Astrocyte of the spinal cord (primary cell): ENCODE measurements at regions not wholly inside any gene's neighbourhood (a gene's known extent, or its start where the extent isn't known, plus 50 kb on each side); places are given as distances from the start of the nearest gene placed in this dataset.

ENCODE experiments used
- DNase-seq: peaks from one replicate; pipeline ENCODE4 v3.0.0; 2011; ENCODE audit warnings: low read depth, low spot score
- H3K4me3 ChIP-seq: 2 replicates; pipeline ENCODE4 v1.5.1; 2011; ENCODE audit warnings: low read depth, mild to moderate bottlenecking, low read length, moderate library complexity
- in situ Hi-C: cut with HindIII; loops from 2 replicates; pipeline ENCODE4 v1.10.0; 2017; ENCODE audit warnings: low sequenced_read_pairs
- TF ChIP-seq, protein P1 (sequence below): IDR thresholded peaks from 2 replicates; pipeline ENCODE4 v1.5.1; 2012; ENCODE audit warnings: low read depth, mild to moderate bottlenecking, low read length, inconsistent platforms

DNA sequence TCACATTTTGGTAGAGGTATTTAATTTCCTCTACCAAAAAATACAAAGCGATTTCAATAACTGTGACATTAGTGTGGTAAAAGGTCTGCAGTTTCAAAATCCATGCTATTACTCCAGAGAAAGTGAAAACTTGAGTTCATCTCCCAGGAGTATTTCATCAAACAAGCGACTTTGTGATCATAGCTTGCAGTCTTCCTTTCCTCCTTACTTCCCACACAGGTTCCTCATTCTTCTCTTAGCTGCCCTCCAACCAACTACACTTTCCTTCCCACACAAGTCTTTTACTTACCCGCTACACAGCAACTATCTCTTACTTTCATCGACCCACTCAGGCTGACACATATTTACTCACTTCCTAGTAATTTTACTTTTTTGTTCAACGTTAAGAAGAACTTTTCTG, 413.4 kb upstream of the USP15 start:
- no peak for DNase-seq
- TF ChIP-seq, protein P1, sequence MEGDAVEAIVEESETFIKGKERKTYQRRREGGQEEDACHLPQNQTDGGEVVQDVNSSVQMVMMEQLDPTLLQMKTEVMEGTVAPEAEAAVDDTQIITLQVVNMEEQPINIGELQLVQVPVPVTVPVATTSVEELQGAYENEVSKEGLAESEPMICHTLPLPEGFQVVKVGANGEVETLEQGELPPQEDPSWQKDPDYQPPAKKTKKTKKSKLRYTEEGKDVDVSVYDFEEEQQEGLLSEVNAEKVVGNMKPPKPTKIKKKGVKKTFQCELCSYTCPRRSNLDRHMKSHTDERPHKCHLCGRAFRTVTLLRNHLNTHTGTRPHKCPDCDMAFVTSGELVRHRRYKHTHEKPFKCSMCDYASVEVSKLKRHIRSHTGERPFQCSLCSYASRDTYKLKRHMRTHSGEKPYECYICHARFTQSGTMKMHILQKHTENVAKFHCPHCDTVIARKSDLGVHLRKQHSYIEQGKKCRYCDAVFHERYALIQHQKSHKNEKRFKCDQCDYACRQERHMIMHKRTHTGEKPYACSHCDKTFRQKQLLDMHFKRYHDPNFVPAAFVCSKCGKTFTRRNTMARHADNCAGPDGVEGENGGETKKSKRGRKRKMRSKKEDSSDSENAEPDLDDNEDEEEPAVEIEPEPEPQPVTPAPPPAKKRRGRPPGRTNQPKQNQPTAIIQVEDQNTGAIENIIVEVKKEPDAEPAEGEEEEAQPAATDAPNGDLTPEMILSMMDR, result no peak
- in situ Hi-C loops, result no loop called here
- no peak overlapping the region for H3K4me3 ChIP-seq

DNA sequence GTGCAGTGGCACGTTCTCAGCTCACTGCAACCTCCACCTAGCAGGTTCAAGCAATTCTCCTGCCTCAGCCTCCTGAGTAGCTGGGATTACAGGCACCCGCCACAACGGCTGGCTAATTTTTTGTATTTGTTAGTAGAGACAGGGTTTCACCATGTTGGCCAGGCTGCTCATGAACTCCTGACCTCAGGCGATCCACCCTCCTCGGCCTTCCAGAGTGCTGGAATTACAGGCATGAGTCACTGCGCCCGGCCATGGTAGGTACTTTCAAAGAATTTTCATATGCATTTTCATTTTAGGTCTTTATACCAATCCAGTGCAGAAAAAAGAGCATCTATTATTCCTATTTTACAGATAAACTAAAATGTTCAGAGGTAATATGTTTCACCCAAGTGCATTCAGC, 411.3 kb upstream of the USP15 start:
- no peak overlapping the region for H3K4me3 ChIP-seq
- in situ Hi-C loops, result no loop called here
- TF ChIP-seq, protein P1, result no peak
- DNase-seq, result no peak

DNA sequence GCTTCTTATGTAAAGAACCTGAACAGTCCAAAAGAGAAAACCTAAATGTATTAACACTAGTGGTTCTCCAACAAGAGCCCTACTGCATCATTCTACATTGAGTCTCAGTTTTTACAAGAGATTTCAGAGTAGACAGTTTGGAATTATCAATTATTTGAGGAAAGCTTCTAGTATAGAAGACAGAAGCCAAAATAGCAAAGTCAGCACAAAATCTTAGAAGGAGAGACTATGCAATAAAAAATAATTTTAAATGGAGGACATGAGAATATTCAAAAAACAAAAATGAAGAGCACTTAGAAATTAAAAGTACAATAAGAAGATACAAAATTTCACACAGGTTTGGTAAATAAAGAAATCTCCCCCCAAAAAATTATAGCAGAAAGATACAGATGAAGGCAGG, 406.3 kb upstream of the USP15 start:
- TF ChIP-seq, protein P1, result no peak
- in situ Hi-C loops, result no loop called here
- DNase-seq, result no peak
- H3K4me3 ChIP-seq, result no peak overlapping the region

DNA sequence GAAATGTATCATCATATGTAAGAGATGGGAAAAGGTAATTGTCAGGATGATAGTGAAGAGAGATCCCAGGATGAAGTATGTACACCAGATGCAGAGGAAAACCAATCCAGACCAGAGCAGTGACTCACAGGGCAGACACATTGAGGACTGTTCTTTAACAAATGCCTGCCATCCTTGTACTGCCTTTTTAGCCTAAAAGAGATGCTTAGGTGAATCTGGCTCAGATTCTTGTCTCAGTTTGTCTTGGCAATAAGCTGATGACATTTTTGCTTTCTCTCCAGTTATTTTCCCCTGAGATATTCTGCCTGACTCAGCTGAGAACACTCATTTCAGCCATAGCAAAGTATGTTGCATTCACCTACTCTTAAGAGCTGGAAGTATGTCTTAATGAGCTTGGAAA, 405.3 kb upstream of the USP15 start:
- no peak overlapping the region for H3K4me3 ChIP-seq
- in situ Hi-C loops, result no loop called here
- DNase-seq, result peak; percentile 2
- TF ChIP-seq, protein P1, result no peak

DNA sequence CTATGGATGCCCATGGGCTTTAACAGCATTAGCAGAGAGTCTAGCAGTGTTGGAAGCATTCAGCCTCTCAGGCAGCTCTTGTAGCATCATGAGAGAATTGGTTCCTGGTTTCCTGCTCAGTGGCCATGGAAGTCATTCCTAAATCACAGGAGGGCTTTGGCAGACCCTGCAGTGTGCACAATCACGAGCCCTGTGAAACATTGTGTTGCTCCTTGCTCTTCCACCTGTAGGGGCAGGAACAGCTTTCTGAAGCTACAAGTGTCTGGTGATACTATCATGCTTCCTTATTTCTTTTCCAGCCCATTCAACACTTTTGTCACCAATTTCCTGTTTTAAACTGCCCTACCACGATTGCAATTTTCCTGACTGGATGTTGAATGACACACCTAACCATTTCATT, 402.2 kb upstream of the USP15 start:
- DNase-seq, result no peak
- TF ChIP-seq, protein P1, result no peak
- H3K4me3 ChIP-seq, result no peak overlapping the region
- in situ Hi-C loops, result no loop called here

DNA sequence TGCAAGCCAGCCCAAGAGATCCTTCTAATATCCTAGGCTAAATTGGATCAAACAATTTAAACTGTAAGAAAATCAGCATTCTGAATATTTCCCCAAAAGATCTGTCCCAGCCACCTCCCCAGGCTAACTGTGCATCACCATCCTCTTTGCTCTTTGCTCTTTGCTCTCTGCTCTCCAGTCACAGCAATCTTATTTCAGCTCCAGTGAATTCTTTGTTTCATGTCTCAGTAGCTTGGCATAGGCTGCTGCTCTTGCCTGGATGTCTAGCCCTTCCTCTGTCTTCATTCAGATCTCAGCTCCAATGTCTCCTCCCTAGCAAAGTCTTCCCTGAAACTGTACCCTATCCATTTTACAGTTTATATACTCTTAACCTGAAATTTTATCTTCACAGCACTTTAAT, 399.8 kb upstream of the USP15 start:
- no peak overlapping the region for H3K4me3 ChIP-seq
- TF ChIP-seq, protein P1, result no peak
- in situ Hi-C loops, result no loop called here
- no peak for DNase-seq

DNA sequence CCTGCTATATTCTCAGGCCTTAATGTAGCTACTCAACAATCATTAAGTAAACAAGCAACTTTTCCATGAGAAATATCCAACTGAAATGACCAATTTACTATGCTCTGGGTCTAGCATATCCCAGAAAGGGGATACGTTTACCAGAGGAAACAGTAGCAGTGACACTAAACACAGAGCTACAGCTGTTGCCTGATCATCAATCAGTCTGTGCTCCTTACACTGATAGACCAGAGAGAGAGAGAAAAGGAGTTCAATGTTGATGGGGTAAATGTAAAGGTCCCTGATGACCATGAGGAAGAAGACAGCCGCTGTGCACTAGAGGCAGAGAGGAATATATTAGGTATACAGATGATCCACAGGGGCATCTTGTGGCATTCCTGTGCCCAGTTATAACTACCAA, 397.2 kb upstream of the USP15 start:
- H3K4me3 ChIP-seq, result no peak overlapping the region
- TF ChIP-seq, protein P1, result no peak
- DNase-seq, result no peak
- in situ Hi-C loops, result no loop called here
